Right atrium auricular region (tissue), 2 donors: ENCODE measurements at regions not wholly inside any gene's neighbourhood (a gene's known extent, or its start where the extent isn't known, plus 50 kb on each side); places are given as distances from the start of the nearest gene placed in this dataset.

Source experiments
- DNase-seq: peaks from one replicate; pipeline ENCODE4 v3.0.0-alpha.2; 2019; ENCODE audit warnings: low spot score
- H3K27ac ChIP-seq, 2 donors: fragments of 200-600 bp; sonication (generic); 1 replicate in 1 of 2; 2 replicates in 1 of 2; pipeline ENCODE4 v1.5.1; 2016 to 2019
- H3K27me3 ChIP-seq, 2 donors: fragments of 200-600 bp; sonication (generic); one replicate each; pipeline versions ENCODE4 v1.5.1 to v1.6.0; 2017 to 2019
- H3K36me3 ChIP-seq: fragments of 200-600 bp; sonication (generic); one replicate; pipeline ENCODE4 v1.5.1; 2016
- H3K4me1 ChIP-seq, 2 donors: fragments of 200-600 bp; sonication (generic); one replicate each; pipeline versions ENCODE4 v1.5.1 to v1.6.0; 2017 to 2019
- H3K4me3 ChIP-seq, 2 donors: fragments of 200-600 bp; sonication (generic); 1 replicate in 1 of 2; 2 replicates in 1 of 2; pipeline ENCODE4 v1.5.1; 2017 to 2019; ENCODE audit warnings: mild to moderate bottlenecking in 1 of 2, moderate library complexity in 1 of 2
- H3K9me3 ChIP-seq, 2 donors: fragments of 200-600 bp; sonication (generic); one replicate each; pipeline ENCODE4 v1.5.1; 2019
- CTCF ChIP-seq, 2 donors: fragments of 200-600 bp; sonication (generic); IDR thresholded peaks; one replicate each; pipeline ENCODE4 v1.5.1; 2019; ENCODE audit warnings: antibody characterized with exemption in 2 of 2

GRCh38 chr2:81675641-81676040 is 1371.1 kb upstream of the LRRTM1 start:
- H3K4me1 ChIP-seq, result no peaks in the 10 kb centered on the region
- DNase-seq, result no peak
- no peak for TF ChIP-seq CTCF (IDR thresholded peaks at IDR 0.05)
- no peaks in the 10 kb centered on the region for H3K36me3 ChIP-seq
- no peaks in the 10 kb centered on the region for H3K9me3 ChIP-seq
- no peak overlapping the region for H3K27ac ChIP-seq
- no peak overlapping the region for H3K4me3 ChIP-seq
- H3K27me3 ChIP-seq, result no peaks in the 10 kb centered on the region

GRCh38 chr2:81672923-81673322 is 1368.4 kb upstream of the LRRTM1 start:
- no peak for TF ChIP-seq CTCF (IDR thresholded peaks at IDR 0.05)
- H3K9me3 ChIP-seq, result no peaks in the 10 kb centered on the region
- H3K4me1 ChIP-seq, result no peaks in the 10 kb centered on the region
- DNase-seq, result no peak
- no peak overlapping the region for H3K27ac ChIP-seq
- H3K36me3 ChIP-seq, result no peaks in the 10 kb centered on the region
- no peaks in the 10 kb centered on the region for H3K27me3 ChIP-seq
- H3K4me3 ChIP-seq, result no peak overlapping the region

- Histone ChIP-seq H3K4me3 (no peak overlapping the region), H3K36me3 (no peaks in the 10 kb centered on the region), H3K4me1 (no peaks in the 10 kb centered on the region), H3K27ac (no peak overlapping the region), H3K27me3 (no peaks in the 10 kb centered on the region), H3K9me3 (no peaks in the 10 kb centered on the region)
- no peak for DNase-seq
- no peak for TF ChIP-seq CTCF (IDR thresholded peaks at IDR 0.05)
These were observed 1368.0 kb upstream of the LRRTM1 start for GRCh38 chr2:81672516-81672915.

- TF ChIP-seq CTCF (IDR thresholded peaks at IDR 0.05), result no peak
- Histone ChIP-seq H3K4me1 (no peaks in the 10 kb centered on the region), H3K27ac (no peak overlapping the region), H3K9me3 (no peaks in the 10 kb centered on the region), H3K27me3 (no peaks in the 10 kb centered on the region), H3K4me3 (no peak overlapping the region), H3K36me3 (no peaks in the 10 kb centered on the region)
- no peak for DNase-seq
These were observed 1366.3 kb upstream of the LRRTM1 start for GRCh38 chr2:81670885-81671284.

- no peaks in the 10 kb centered on the region for H3K27me3 ChIP-seq
- no peaks in the 10 kb centered on the region for H3K36me3 ChIP-seq
- H3K4me3 ChIP-seq, result no peak overlapping the region
- TF ChIP-seq CTCF (IDR thresholded peaks at IDR 0.05), result no peak
- H3K4me1 ChIP-seq, result no peaks in the 10 kb centered on the region
- no peak overlapping the region for H3K27ac ChIP-seq
- peaks cover 0 to 16% of the 10 kb centered on the region in 2 donors for H3K9me3 ChIP-seq
- no peak for DNase-seq
These were observed 1356.5 kb upstream of the LRRTM1 start for GRCh38 chr2:81661081-81661480.

- TF ChIP-seq CTCF (IDR thresholded peaks at IDR 0.05), result no peak
- Histone ChIP-seq H3K9me3 (peaks cover 0 to 16% of the 10 kb centered on the region in 2 donors), H3K4me1 (no peaks in the 10 kb centered on the region), H3K27ac (no peak overlapping the region), H3K36me3 (no peaks in the 10 kb centered on the region), H3K27me3 (no peaks in the 10 kb centered on the region), H3K4me3 (no peak overlapping the region)
- DNase-seq, result no peak
These were observed 1353.7 kb upstream of the LRRTM1 start for GRCh38 chr2:81658227-81658626.
